SK-N-SH treated with all-trans-retinoic acid at 6 μM for 48 hours (cell line): ENCODE measurements at regions not wholly inside any gene's neighbourhood (a gene's known extent, or its start where the extent isn't known, plus 50 kb on each side); places are given as distances from the start of the nearest gene placed in this dataset.

Experiments
- ISL1 ChIP-seq: fragments of 250-450 bp; sonication (Bioruptor Pico); IDR thresholded peaks from 2 replicates; pipeline ENCODE4 v2.1.2; 2022; ENCODE audit warnings: mild to moderate bottlenecking, moderate library complexity
- OSR1 ChIP-seq: fragments of 250-450 bp; sonication (Bioruptor Pico); IDR thresholded peaks from 2 replicates; pipeline ENCODE4 v1.8.0; 2022; ENCODE audit warnings: moderate library complexity, mild to moderate bottlenecking, inconsistent platforms
- PPARA ChIP-seq: fragments of 250-450 bp; sonication (Bioruptor Pico); IDR thresholded peaks from 2 replicates; pipeline ENCODE4 v1.5.0; 2020; ENCODE audit warnings: mild to moderate bottlenecking, borderline replicate concordance
- RARB ChIP-seq: fragments of 250-450 bp; sonication (Bioruptor Pico); IDR thresholded peaks from 2 replicates; pipeline ENCODE4 v1.8.0; 2021; ENCODE audit warnings: mild to moderate bottlenecking, moderate library complexity
- ZNF8 ChIP-seq: fragments of 450-650 bp; formaldehyde crosslinking; IDR thresholded peaks from 2 replicates; pipeline ENCODE4 v1.5.0; 2020; ENCODE audit warnings: mild to moderate bottlenecking, moderate library complexity

- TF ChIP-seq ZNF8 (no peak), OSR1 (CRISPR knock-in tag) (no peak), RARB (CRISPR knock-in tag) (no peak), PPARA (CRISPR knock-in tag) (no peak), ISL1 (no peak)
Observed at GRCh38 chr7:80298201-80298600, 163.6 kb downstream of the GNAI1 start.
